H9 (cell line): ENCODE measurements at regions not wholly inside any gene's neighbourhood (a gene's known extent, or its start where the extent isn't known, plus 50 kb on each side); places are given as distances from the start of the nearest gene placed in this dataset.

Experiments
- DNase-seq: peaks from one replicate; pipeline ENCODE4 v3.0.0-alpha.2; 2017
- H2AFZ ChIP-seq: one replicate; pipeline ENCODE4 v1.6.1; 2013; ENCODE audit warnings: mild to moderate bottlenecking, low read length, control low read depth, moderate library complexity
- H2AK5ac ChIP-seq: 2 replicates; pipeline ENCODE4 v1.6.1; 2013; ENCODE audit warnings: low read length, control low read depth, mixed read lengths; ENCODE audit not compliant: insufficient read length
- H2BK120ac ChIP-seq: one replicate; pipeline ENCODE4 v1.6.1; 2013; ENCODE audit warnings: low read depth, mild to moderate bottlenecking, low read length, control low read depth, inconsistent platforms; ENCODE audit not compliant: poor library complexity, severe bottlenecking
- H2BK12ac ChIP-seq: 2 replicates; pipeline ENCODE4 v1.6.1; 2013; ENCODE audit warnings: low read length, control low read depth, mixed read lengths, low read depth; ENCODE audit not compliant: insufficient read length
- H2BK15ac ChIP-seq: 2 replicates; pipeline ENCODE4 v1.6.1; 2013; ENCODE audit warnings: low read depth, low read length, control low read depth
- H2BK20ac ChIP-seq: one replicate; pipeline ENCODE4 v1.6.1; 2013; ENCODE audit warnings: low read depth, mild to moderate bottlenecking, low read length, control low read depth, inconsistent platforms; ENCODE audit not compliant: poor library complexity, severe bottlenecking
- H2BK5ac ChIP-seq: 2 replicates; pipeline ENCODE4 v1.6.1; 2013; ENCODE audit warnings: low read length, control low read depth, mixed read lengths; ENCODE audit not compliant: insufficient read length
- H3K14ac ChIP-seq: 2 replicates; pipeline ENCODE4 v1.6.1; 2013; ENCODE audit warnings: low read length, control low read depth; ENCODE audit not compliant: insufficient read depth
- H3K18ac ChIP-seq: 2 replicates; pipeline ENCODE4 v1.6.1; 2013; ENCODE audit warnings: low read depth, mild to moderate bottlenecking, mixed read lengths, low read length, control low read depth; ENCODE audit not compliant: insufficient read length
- H3K23ac ChIP-seq: 2 replicates; pipeline ENCODE4 v1.6.1; 2013; ENCODE audit warnings: low read length, control low read depth, mixed read lengths, low read depth; ENCODE audit not compliant: insufficient read length
- H3K23me2 ChIP-seq: 2 replicates; pipeline ENCODE4 v1.6.1; 2013; ENCODE audit warnings: low read depth, mild to moderate bottlenecking, mixed read lengths, low read length, control low read depth; ENCODE audit not compliant: insufficient read length, poor library complexity, severe bottlenecking
- H3K27ac ChIP-seq: 2 replicates; pipeline ENCODE4 v1.5.1; 2013; ENCODE audit warnings: low read length, control low read depth, mixed read lengths, low read depth; ENCODE audit not compliant: insufficient read length
- H3K27me3 ChIP-seq: 2 replicates; pipeline ENCODE4 v1.6.1; 2013; ENCODE audit warnings: low read length, control low read depth, inconsistent platforms; ENCODE audit not compliant: insufficient read depth
- H3K4ac ChIP-seq: 2 replicates; pipeline ENCODE4 v1.6.1; 2013; ENCODE audit warnings: low read depth, mild to moderate bottlenecking, control low read depth, inconsistent platforms, low read length, moderate library complexity
- H3K4me1 ChIP-seq: 2 replicates; pipeline ENCODE4 v1.6.1; 2013; ENCODE audit warnings: low read length, control low read depth, inconsistent platforms; ENCODE audit not compliant: insufficient read depth
- H3K4me2 ChIP-seq: 2 replicates; pipeline ENCODE4 v1.6.1; 2013; ENCODE audit warnings: low read length, control low read depth, mixed read lengths; ENCODE audit not compliant: insufficient read length, insufficient read depth
- H3K56ac ChIP-seq: 2 replicates; pipeline ENCODE4 v1.6.1; 2013; ENCODE audit warnings: low read depth, mild to moderate bottlenecking, mixed read lengths, low read length, control low read depth; ENCODE audit not compliant: insufficient read length
- H3K79me1 ChIP-seq: 2 replicates; pipeline ENCODE4 v1.6.1; 2013; ENCODE audit warnings: low read depth, mild to moderate bottlenecking, moderate library complexity, low read length, control low read depth, inconsistent platforms; ENCODE audit not compliant: insufficient read depth, poor library complexity, severe bottlenecking
- H3K79me2 ChIP-seq: 2 replicates; pipeline ENCODE4 v1.6.1; 2013; ENCODE audit warnings: low read length, control low read depth, inconsistent platforms; ENCODE audit not compliant: insufficient read depth
- H3K9ac ChIP-seq: 2 replicates; pipeline ENCODE4 v1.6.1; 2013; ENCODE audit warnings: low read length, control low read depth, mixed read lengths; ENCODE audit not compliant: insufficient read length; ENCODE audit errors: extremely low read depth
- H3K9me3 ChIP-seq: one replicate; pipeline ENCODE4 v1.6.1; 2013; ENCODE audit warnings: low read depth, low read length, inconsistent platforms; ENCODE audit not compliant: control insufficient read depth
- H3T11ph ChIP-seq: one replicate; pipeline ENCODE4 v1.6.1; 2013; ENCODE audit warnings: mild to moderate bottlenecking, low read length, control low read depth, inconsistent platforms
- H4K20me1 ChIP-seq: one replicate; pipeline ENCODE4 v1.6.1; 2013; ENCODE audit not compliant: control insufficient read depth, insufficient read length, insufficient read depth
- H4K5ac ChIP-seq: 2 replicates; pipeline ENCODE4 v1.6.1; 2013; ENCODE audit warnings: low read depth, mild to moderate bottlenecking, mixed read lengths, low read length, control low read depth; ENCODE audit not compliant: insufficient read length
- H4K8ac ChIP-seq: replicated peaks from 2 replicates; pipeline ENCODE4 v1.6.1; 2013; ENCODE audit warnings: low read length, control low read depth, mixed read lengths, low read depth; ENCODE audit not compliant: insufficient read length
- H4K91ac ChIP-seq: 2 replicates; pipeline ENCODE4 v1.6.1; 2013; ENCODE audit warnings: low read depth, mild to moderate bottlenecking, moderate library complexity, mixed read lengths, low read length, control low read depth; ENCODE audit not compliant: insufficient read length
- H3K27ac Mint-ChIP-seq, 3 experiments: 2 replicates in 2 of 3; 3 replicates in 1 of 3; pipeline ENCODE4 v1.8.0; 2020 to 2021; ENCODE audit warnings: mixed read lengths in 3 of 3, mild to moderate bottlenecking in 1 of 3, moderate library complexity in 1 of 3
- H3K27me3 Mint-ChIP-seq: 2 replicates; pipeline ENCODE4 v1.8.0; 2021; ENCODE audit warnings: low read depth, mild to moderate bottlenecking, moderate library complexity, mixed read lengths
- H3K36me3 Mint-ChIP-seq, 3 experiments: 2 replicates in 2 of 3; 3 replicates in 1 of 3; pipeline ENCODE4 v1.8.0; 2020 to 2021; ENCODE audit warnings: low read depth in 3 of 3, mixed read lengths in 3 of 3; ENCODE audit not compliant: insufficient read depth in 1 of 3
- H3K4me1 Mint-ChIP-seq, 2 experiments: 2 replicates each; pipeline ENCODE4 v1.8.0; 2020; ENCODE audit warnings: mixed read lengths in 2 of 2
- H3K4me3 Mint-ChIP-seq, 2 experiments: 2 replicates in 1 of 2; 3 replicates in 1 of 2; pipeline ENCODE4 v1.8.0; 2020 to 2021; ENCODE audit warnings: mild to moderate bottlenecking in 2 of 2, mixed read lengths in 2 of 2, moderate library complexity in 1 of 2
- H3K9me3 Mint-ChIP-seq, 2 experiments: 2 replicates in 1 of 2; 3 replicates in 1 of 2; pipeline ENCODE4 v1.8.0; 2020; ENCODE audit warnings: mild to moderate bottlenecking in 2 of 2, mixed read lengths in 2 of 2, moderate library complexity in 1 of 2
- WGBS: extraction: QIAGEN DNeasy Blood & Tissue Kit; methylation state at CpG from one replicate; pipeline ENCODE4 v1.1.7; 2013; ENCODE audit warnings: missing lambda C conversion rate, low lambda C conversion rate, mixed read lengths; ENCODE audit not compliant: insufficient read length; ENCODE audit errors: extremely low coverage; 5-methylcytosine and 5-hydroxymethylcytosine counted together
- TF ChIP-seq, protein P1 (sequence below): fragments of 200-600 bp; sonication (generic); conservative IDR thresholded peaks from 3 replicates; pipeline ENCODE4 v1.8.0; 2021; ENCODE audit warnings: antibody characterized with exemption, mild to moderate bottlenecking

DNA sequence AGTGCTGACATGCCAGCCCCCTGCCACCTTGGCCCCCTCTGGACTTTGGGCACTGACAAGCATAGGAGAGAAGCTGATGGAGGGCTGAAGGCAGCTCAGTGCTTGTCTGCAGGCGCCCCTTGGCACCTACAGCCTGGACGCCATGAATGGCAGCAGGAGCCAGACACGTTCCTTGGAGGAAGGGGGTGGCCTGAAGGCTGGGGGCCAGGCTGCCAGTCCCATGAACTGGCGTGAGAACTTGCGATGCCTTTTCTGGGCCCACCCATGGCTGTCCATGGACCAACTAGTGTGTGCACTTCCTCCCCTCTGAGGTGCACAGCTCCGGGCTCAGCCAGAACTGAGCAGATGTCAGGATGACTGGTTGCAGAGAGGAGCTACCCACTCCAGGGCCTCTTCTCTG is 99.0 kb upstream of the RANBP6 start:
- Histone ChIP-seq H3K23me2 (no peaks in the 10 kb centered on the region), H3T11ph (no peak overlapping the region), H2BK12ac (no peak overlapping the region), H3K79me1 (no peaks in the 10 kb centered on the region), H3K27me3 (no peaks in the 10 kb centered on the region), H3K56ac (no peak overlapping the region), H2BK20ac (no peak overlapping the region), H4K91ac (no peak overlapping the region), H4K5ac (no peak overlapping the region), H2BK120ac (no peak overlapping the region), H4K20me1 (no peaks in the 10 kb centered on the region), H2BK15ac (no peak overlapping the region), H3K23ac (no peak overlapping the region), H3K4me2 (no peak overlapping the region), H3K4me1 (no peaks in the 10 kb centered on the region), H2AFZ (no peak overlapping the region), H2BK5ac (no peak overlapping the region), H2AK5ac (no peak overlapping the region), H3K79me2 (no peaks in the 10 kb centered on the region), H4K8ac (no peak overlapping the region), H3K9ac (no peak overlapping the region), H3K4ac (no peak overlapping the region), H3K9me3 (no peaks in the 10 kb centered on the region), H3K14ac (no peak overlapping the region), H3K27ac (no peak overlapping the region), H3K18ac (no peak overlapping the region)
- no peak overlapping the region for H3K4me3 Mint-ChIP-seq
- no peaks in the 10 kb centered on the region for H3K4me1 Mint-ChIP-seq
- WGBS, result no CpG with 5 or more reads among the region's 6 CpGs
- no peaks in the 10 kb centered on the region for H3K27me3 Mint-ChIP-seq
- DNase-seq, result no peak
- TF ChIP-seq, protein P1, sequence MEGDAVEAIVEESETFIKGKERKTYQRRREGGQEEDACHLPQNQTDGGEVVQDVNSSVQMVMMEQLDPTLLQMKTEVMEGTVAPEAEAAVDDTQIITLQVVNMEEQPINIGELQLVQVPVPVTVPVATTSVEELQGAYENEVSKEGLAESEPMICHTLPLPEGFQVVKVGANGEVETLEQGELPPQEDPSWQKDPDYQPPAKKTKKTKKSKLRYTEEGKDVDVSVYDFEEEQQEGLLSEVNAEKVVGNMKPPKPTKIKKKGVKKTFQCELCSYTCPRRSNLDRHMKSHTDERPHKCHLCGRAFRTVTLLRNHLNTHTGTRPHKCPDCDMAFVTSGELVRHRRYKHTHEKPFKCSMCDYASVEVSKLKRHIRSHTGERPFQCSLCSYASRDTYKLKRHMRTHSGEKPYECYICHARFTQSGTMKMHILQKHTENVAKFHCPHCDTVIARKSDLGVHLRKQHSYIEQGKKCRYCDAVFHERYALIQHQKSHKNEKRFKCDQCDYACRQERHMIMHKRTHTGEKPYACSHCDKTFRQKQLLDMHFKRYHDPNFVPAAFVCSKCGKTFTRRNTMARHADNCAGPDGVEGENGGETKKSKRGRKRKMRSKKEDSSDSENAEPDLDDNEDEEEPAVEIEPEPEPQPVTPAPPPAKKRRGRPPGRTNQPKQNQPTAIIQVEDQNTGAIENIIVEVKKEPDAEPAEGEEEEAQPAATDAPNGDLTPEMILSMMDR, result no peak
- peaks cover 2 to 7% of the 10 kb centered on the region in 2 experiments; a peak in 2 of 5 replicates for H3K9me3 Mint-ChIP-seq
- peaks cover 0 to 6% (median 3%) of the 10 kb centered on the region in 3 experiments; a peak in 3 of 7 replicates for H3K36me3 Mint-ChIP-seq
- H3K27ac Mint-ChIP-seq, result no peak overlapping the region
